Fibroblast of lung (primary cell): ENCODE measurements at regions not wholly inside any gene's neighbourhood (a gene's known extent, or its start where the extent isn't known, plus 50 kb on each side); places are given as distances from the start of the nearest gene placed in this dataset.
"Not testable (repeated sequence)": the region's sequence is repeated elsewhere in the genome, so short reads cannot be mapped to it uniquely, and the experiment has no call there.

Experiments used
- DNase-seq, 2 donors: peaks; one replicate each; pipeline versions ENCODE4 v3.0.0 to v3.0.0-alpha.2; 2010; ENCODE audit warnings: low read depth in 2 of 2
- H2AFZ ChIP-seq: 2 replicates; pipeline ENCODE4 v1.5.1; 2012; ENCODE audit warnings: low read length, control low read depth, inconsistent platforms
- H3K27ac ChIP-seq: 2 replicates; pipeline ENCODE4 v1.5.1; 2011; ENCODE audit warnings: low read length, control low read depth; ENCODE audit not compliant: insufficient read depth
- H3K27me3 ChIP-seq: 2 replicates; pipeline ENCODE4 v1.5.1; 2011; ENCODE audit warnings: mild to moderate bottlenecking, low read length; ENCODE audit not compliant: control insufficient read depth, insufficient read depth
- H3K36me3 ChIP-seq: 2 replicates; pipeline ENCODE4 v1.5.1; 2011; ENCODE audit warnings: low read length; ENCODE audit not compliant: control insufficient read depth, insufficient read depth
- H3K4me1 ChIP-seq: 2 replicates; pipeline ENCODE4 v1.5.1; 2011; ENCODE audit warnings: low read length; ENCODE audit not compliant: control insufficient read depth, insufficient read depth; ENCODE audit errors: extremely low read depth
- H3K4me2 ChIP-seq: 2 replicates; pipeline ENCODE4 v1.5.1; 2011; ENCODE audit warnings: low read length, control low read depth; ENCODE audit not compliant: insufficient read depth; ENCODE audit errors: extremely low read depth
- H3K4me3 ChIP-seq, 4 experiments: fragments of 200-600 bp in 1 of 4; sonication (generic) in 1 of 4; replicated peaks in 1 of 4; 2 replicates each; pipeline ENCODE4 v1.5.1; 2011 to 2016; ENCODE audit warnings: low read length in 4 of 4, low read depth in 3 of 4, mild to moderate bottlenecking in 3 of 4, control low read depth in 2 of 4, inconsistent platforms in 1 of 4, mixed read lengths in 1 of 4; ENCODE audit not compliant: insufficient read depth in 1 of 4; ENCODE audit errors: control extremely low read depth in 1 of 4
- H3K79me2 ChIP-seq: 2 replicates; pipeline ENCODE4 v1.5.1; 2012; ENCODE audit warnings: mild to moderate bottlenecking, low read length, inconsistent platforms; ENCODE audit not compliant: control insufficient read depth, insufficient read depth
- H3K9ac ChIP-seq: 2 replicates; pipeline ENCODE4 v1.5.1; 2011; ENCODE audit warnings: mild to moderate bottlenecking, low read length, control low read depth; ENCODE audit not compliant: insufficient read depth
- H3K9me3 ChIP-seq: 2 replicates; pipeline ENCODE4 v1.5.1; 2012; ENCODE audit warnings: low read depth, low read length; ENCODE audit not compliant: control insufficient read depth, insufficient read depth
- H4K20me1 ChIP-seq: 2 replicates; pipeline ENCODE4 v1.5.1; 2011; ENCODE audit warnings: low read length; ENCODE audit not compliant: control insufficient read depth, insufficient read depth; ENCODE audit errors: extremely low read depth
- EZH2 ChIP-seq: IDR thresholded peaks from 2 replicates; pipeline ENCODE4 v1.5.1; 2012; ENCODE audit warnings: low read length, control low read depth, mild to moderate bottlenecking; ENCODE audit errors: missing control alignments
- TF ChIP-seq, protein P1 (sequence below), 2 donors: IDR thresholded peaks in 1 of 2; conservative IDR thresholded peaks in 1 of 2; 1 replicate in 1 of 2; 2 replicates in 1 of 2; pipeline ENCODE4 v1.5.1; 2011 to 2012; ENCODE audit warnings: low read length in 2 of 2, control low read depth in 1 of 2, inconsistent platforms in 1 of 2, low read depth in 1 of 2, mild to moderate bottlenecking in 1 of 2

- Histone ChIP-seq H3K4me2 (no peak overlapping the region), H3K9ac (no peak overlapping the region), H3K27me3 (no peaks in the 10 kb centered on the region), H4K20me1 (no peaks in the 10 kb centered on the region), H3K36me3 (no peaks in the 10 kb centered on the region), H3K4me1 (no peaks in the 10 kb centered on the region), H3K9me3 (no peaks in the 10 kb centered on the region), H3K27ac (no peak overlapping the region), H3K79me2 (no peaks in the 10 kb centered on the region), H2AFZ (no peak overlapping the region), H3K4me3 (no peak overlapping the region)
- DNase-seq = no peak
- no peak for TF ChIP-seq EZH2
- TF ChIP-seq, protein P1, sequence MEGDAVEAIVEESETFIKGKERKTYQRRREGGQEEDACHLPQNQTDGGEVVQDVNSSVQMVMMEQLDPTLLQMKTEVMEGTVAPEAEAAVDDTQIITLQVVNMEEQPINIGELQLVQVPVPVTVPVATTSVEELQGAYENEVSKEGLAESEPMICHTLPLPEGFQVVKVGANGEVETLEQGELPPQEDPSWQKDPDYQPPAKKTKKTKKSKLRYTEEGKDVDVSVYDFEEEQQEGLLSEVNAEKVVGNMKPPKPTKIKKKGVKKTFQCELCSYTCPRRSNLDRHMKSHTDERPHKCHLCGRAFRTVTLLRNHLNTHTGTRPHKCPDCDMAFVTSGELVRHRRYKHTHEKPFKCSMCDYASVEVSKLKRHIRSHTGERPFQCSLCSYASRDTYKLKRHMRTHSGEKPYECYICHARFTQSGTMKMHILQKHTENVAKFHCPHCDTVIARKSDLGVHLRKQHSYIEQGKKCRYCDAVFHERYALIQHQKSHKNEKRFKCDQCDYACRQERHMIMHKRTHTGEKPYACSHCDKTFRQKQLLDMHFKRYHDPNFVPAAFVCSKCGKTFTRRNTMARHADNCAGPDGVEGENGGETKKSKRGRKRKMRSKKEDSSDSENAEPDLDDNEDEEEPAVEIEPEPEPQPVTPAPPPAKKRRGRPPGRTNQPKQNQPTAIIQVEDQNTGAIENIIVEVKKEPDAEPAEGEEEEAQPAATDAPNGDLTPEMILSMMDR (conservative IDR thresholded peaks at IDR 0.05 in 1 of 2, IDR thresholded peaks at IDR 0.05 in 1 of 2; ENCODE audit: low read depth in 1 of 2, low read length in 2 of 2) = no peak
Measured at GRCh38 chr19:28577666-28578065, 635.3 kb downstream of the UQCRFS1 start.

GRCh38 chr19:28577233-28577632, 635.7 kb downstream of the UQCRFS1 start:
- H3K9ac ChIP-seq = no peak overlapping the region
- H2AFZ ChIP-seq = no peak overlapping the region
- TF ChIP-seq, protein P1 (conservative IDR thresholded peaks at IDR 0.05 in 1 of 2, IDR thresholded peaks at IDR 0.05 in 1 of 2; ENCODE audit: low read depth in 1 of 2, low read length in 2 of 2) = no peak
- TF ChIP-seq EZH2 = no peak
- no peak overlapping the region for H3K27ac ChIP-seq
- no peaks in the 10 kb centered on the region for H4K20me1 ChIP-seq
- H3K9me3 ChIP-seq = no peaks in the 10 kb centered on the region
- H3K4me3 ChIP-seq = no peak overlapping the region
- no peak for DNase-seq
- no peak overlapping the region for H3K4me2 ChIP-seq
- H3K36me3 ChIP-seq = no peaks in the 10 kb centered on the region
- H3K4me1 ChIP-seq = no peaks in the 10 kb centered on the region
- H3K79me2 ChIP-seq = no peaks in the 10 kb centered on the region
- no peaks in the 10 kb centered on the region for H3K27me3 ChIP-seq

DNA sequence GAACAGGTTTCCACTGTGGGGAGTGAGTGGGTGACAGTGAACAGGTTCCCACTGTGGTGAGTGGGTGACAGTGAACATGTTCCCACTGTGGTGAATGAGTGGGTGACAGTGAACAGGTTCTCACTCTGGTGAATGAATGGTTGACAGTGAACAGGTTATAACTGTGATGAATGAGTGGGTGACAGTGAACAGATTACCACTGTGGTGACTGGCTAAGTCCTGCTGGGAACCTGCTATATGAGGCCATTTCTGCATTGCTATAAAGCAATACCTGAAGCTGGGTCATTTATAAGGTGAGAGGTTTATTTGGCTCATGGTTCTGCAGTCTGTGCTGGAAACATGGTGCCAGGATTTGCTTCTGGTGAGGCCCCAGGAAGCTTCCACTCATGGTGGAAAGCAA, 637.1 kb downstream of the UQCRFS1 start:
- no peaks in the 10 kb centered on the region for H3K27me3 ChIP-seq
- no peaks in the 10 kb centered on the region for H3K9me3 ChIP-seq
- no peak overlapping the region for H3K4me2 ChIP-seq
- no peak overlapping the region for H2AFZ ChIP-seq
- no peaks in the 10 kb centered on the region for H3K36me3 ChIP-seq
- H3K9ac ChIP-seq = no peak overlapping the region
- H4K20me1 ChIP-seq = no peaks in the 10 kb centered on the region
- TF ChIP-seq EZH2 = no peak
- TF ChIP-seq, protein P1 (conservative IDR thresholded peaks at IDR 0.05 in 1 of 2, IDR thresholded peaks at IDR 0.05 in 1 of 2; ENCODE audit: low read depth in 1 of 2, low read length in 2 of 2) = no peak
- H3K4me1 ChIP-seq = no peaks in the 10 kb centered on the region
- no peak for DNase-seq
- H3K4me3 ChIP-seq = no peak overlapping the region
- H3K79me2 ChIP-seq = no peaks in the 10 kb centered on the region
- no peak overlapping the region for H3K27ac ChIP-seq

DNA sequence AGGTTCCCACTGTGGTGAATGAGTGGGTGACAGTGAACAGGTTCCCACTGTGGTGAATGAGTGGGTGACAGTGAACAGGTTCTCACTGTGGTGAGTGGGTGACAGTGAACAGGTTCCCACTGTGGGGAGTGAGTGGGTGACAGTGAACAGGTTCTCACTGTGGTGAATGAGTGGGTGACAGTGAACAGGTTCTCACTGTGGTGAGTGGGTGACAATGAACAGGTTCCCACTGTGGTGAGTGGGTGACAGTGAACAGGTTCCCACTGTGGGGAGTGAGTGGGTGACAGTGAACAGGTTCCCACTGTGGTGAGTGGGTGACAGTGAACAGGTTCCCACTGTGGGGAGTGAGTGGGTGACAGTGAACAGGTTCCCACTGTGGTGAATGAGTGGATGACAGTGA, 637.6 kb downstream of the UQCRFS1 start:
- not testable (repeated sequence) for H3K9ac ChIP-seq, H3K4me2 ChIP-seq, H3K36me3 ChIP-seq, H3K9me3 ChIP-seq, DNase-seq, H2AFZ ChIP-seq, H3K4me1 ChIP-seq, H3K4me3 ChIP-seq, H4K20me1 ChIP-seq, H3K79me2 ChIP-seq, H3K27ac ChIP-seq, H3K27me3 ChIP-seq
